HG03469 (cell line): ENCODE measurements at regions not wholly inside any gene's neighbourhood (a gene's known extent, or its start where the extent isn't known, plus 50 kb on each side); places are given as distances from the start of the nearest gene placed in this dataset.
"Not testable (repeated sequence)": the region's sequence is repeated elsewhere in the genome, so short reads cannot be mapped to it uniquely, and the experiment has no call there.

Experiments used
- ATAC-seq: cut with Tn5 transposase; IDR thresholded peaks from one replicate; pipeline ENCODE4 v1.9.1; 2021; ENCODE audit warnings: mild to moderate bottlenecking, moderate library complexity, moderate number of reproducible peaks; ENCODE audit not compliant: unreplicated experiment

- no peak for ATAC-seq
Observed at GRCh38 chr7:97373736-97374135, 256.2 kb downstream of the SDHAF3 start.

- no peak for ATAC-seq
Observed at GRCh38 chr7:97377713-97378112, 260.2 kb downstream of the SDHAF3 start.

DNA sequence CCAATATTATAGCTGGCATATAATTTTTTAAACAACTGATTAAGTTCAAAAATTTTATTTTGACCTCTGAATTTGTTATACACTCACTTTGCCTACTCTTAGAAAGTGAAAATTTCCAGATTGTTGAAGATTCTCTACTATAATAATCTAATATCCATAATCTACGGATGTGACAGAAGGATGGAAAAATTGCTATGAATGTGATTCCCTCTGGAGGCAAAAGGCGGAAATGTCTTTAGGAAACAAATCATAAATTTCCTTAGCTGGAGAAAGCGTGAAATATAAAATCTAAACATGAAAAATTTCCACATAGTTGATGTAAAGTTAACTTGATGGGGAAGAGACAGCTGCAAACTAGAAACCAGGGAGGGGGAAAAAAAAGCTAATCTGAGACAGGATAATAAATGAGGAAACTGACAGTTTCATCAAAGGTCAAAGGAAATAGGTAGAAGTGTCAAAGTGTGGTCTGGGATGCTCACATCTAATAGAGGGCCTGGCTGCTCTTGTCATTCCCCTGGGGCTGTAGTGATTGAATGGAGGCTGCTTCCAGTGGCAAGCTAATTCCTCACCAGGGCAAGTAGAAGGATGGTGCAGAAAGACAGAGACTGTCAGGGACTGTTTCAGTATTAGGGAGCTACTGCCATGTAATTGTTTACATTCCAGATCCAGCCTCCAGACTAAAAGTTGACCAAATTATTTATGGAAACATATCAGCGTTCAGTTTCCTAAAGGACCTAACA, 264.5 kb downstream of the SDHAF3 start:
- ATAC-seq, result no peak

DNA sequence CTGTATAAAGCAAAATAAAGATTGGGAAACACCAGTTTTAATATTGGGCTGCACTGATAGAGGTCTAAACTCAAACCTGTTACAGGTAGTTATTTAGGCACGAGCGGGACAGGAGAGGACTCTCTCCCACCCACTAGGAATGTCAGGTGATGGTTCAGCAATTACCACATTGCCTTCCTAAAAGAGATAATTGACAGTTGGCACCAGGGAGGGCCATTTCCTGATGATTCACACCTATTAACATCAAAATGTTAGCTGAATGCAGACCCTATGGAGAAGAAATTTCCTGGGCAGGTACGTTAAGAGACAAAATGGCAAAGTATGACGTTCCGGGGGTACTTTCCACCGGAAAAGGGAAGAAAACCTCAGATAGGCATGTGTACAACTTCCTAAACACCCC, 272.6 kb downstream of the SDHAF3 start:
- ATAC-seq, result no peak

DNA sequence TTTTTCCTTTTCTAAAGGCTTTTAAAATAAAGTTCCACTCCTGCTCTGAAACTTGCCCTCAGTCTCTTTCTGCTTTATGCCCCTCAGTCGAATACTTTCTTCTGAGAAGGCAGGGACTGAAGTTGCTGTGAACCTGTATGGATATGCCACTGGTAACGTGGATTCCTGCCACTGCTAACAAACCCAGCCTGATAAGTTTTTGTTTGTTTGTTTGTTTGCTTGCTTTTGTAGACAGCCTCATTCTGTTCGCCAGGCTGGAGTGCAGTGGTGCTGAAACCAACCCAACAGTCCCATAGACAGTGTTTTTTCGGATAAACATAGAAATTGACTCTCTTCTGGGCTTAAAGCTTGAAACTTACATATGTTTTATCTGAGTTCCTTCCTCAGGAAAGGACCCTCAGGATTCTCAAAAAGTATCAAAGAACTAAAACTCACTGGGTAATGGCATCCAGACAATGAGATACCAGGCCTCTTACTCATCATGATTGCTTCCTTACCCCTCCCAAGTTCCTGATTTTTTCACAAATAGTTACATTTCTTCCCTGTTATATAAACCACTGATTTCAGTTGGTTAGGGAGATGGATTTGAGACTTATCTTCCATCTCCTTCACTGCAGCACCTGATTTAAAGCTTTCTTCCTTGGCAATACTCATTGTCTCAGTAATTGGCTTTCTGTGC, 273.6 kb downstream of the SDHAF3 start:
- no peak for ATAC-seq

DNA sequence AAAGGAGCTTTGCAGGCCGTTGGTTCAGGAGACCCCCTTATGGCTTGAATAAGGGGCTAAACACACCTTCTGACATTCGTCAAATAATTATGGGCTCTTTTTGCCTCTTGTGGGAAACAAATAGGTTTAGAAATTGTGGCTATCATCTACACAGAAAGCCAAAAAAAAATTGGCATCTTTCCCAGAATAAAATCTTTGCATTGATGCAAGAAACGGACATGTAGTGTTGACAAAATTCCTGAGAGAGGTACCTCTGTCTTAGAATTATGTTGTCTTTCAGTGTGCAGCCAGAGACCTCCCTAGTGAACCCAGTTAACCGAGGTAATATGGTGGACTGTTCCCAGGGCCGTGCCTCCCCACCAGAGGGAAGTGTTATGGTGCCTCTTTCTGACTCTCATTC, 283.9 kb downstream of the SDHAF3 start:
- ATAC-seq, result no peak

DNA sequence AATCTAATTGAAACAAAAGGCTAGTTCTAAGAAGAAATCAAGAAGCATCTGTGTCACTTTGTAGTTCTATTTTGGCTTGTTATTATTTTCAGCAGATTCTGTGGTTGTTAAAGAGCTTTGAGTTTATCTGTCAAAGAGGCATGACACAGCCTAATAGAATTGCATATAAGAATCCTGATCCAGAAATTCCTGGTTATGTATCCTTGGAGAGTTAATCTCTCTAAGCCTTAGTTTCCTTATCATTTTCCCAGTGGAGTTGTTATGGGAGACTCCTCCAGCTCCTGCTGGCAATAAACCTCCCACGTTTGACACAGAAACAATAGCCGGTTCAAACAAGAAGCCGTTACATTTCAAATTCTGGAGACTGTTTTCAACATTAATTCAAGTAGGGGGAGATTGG, 288.3 kb downstream of the SDHAF3 start:
- ATAC-seq, result no peak

DNA sequence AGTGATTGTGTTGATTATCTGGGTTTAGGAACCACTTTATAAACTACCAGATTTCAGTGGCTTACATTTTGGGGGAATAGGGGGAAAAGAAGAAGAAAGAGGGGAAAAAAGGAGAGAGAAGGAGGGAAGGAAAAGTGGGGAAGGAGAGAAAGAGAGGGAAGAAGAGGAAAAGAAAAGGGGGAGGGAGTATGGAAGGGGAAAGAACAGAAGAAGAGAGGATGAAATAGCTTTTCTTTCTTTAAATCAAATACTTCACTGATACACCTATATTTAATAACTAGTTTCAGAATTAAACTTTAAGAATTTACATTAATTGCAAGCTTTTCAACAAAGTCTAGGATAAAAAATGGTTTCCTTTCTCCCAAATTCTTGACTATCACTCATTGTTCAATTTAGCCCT, 289.6 kb downstream of the SDHAF3 start:
- no peak for ATAC-seq

- ATAC-seq, result no peak
Observed at GRCh38 chr7:97409346-97409745, 291.8 kb downstream of the SDHAF3 start.

DNA sequence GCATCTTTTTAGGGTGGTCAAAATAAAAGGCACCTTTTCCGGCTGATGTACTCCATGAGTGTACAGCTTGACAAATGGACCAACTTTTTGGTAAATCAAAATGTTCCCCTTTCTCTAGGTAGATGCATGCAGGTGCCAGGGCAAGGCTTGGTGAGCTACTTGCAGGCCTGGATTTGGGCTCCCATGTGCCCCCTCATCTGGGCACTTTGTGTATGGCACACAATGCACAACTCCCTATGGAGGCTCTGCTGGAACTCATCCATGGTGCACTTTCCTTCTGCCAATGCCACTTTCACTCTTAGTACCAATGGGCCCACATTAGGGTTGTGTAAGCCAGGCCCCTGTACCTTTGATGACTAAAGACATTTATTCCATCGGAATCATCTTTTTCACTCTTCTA, 300.8 kb downstream of the SDHAF3 start:
- no peak for ATAC-seq

DNA sequence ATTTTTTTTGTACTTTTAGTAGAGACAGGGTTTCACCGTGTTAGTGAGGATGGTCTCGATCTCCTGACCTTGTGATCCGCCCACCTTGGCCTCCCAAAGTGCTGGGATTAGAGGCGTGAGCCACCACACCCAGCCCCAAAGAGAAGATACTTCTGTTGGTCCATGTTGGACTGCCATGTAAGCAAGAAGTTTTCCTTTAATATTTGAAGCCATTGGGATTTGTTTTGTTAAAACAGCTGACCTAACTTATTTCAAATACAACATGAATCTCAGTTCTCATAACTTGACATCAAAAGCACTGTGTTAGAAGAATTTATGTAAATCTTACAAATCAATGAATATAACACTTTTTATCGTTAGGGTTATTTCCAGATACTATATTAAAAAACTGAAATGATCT, 302.4 kb downstream of the SDHAF3 start:
- no peak for ATAC-seq

DNA sequence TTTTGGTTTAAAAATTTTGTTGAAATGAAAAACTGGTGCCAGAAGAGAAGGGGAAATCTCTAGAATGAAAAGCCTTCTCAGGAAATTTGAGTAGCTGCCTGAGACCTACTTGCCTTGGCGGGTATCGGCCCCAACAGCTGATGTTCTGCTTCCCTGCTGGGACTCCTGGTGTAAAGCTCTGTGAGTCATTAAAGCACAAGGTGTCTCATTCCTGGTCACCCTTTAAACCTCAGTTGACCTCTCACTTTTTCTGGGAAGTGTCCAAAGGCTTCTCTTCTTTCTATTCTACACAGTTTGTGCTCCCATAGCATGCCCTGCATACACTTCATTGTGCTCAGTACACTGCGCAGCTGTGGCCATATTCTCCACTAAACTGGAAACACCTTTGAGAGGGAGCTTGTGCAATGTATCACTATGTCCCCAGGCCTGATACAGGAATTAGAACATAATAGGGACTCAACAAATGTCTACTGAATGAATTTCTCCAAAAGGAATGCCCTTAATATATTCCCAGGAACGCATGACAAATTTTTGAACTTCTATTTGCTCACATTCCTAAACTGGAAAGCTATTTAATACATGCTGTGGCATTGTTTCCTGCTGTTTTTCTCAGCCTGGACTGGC, 303.9 kb downstream of the SDHAF3 start:
- no peak for ATAC-seq

DNA sequence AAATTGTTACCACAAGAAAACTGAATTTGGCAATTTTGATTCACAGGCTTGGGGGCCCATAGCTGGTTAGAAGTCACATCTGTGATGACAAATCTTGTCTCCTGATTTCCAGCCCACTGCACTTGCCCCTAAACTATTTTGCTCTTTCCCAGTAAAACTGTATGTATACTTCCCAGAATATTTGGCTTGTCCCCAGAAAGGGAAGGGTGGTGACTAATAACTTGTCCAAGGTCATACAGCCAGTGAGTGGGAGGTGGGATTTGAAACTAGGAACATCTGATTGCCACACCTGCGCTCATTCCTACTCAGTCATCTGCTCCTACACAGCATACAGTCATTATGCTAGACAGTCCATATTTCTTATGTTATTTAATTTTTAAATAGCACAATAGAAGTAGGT, 304.5 kb downstream of the SDHAF3 start:
- no peak for ATAC-seq

GRCh38 chr7:97430006-97430405, 301.9 kb upstream of the TAC1 start:
- no peak for ATAC-seq

GRCh38 chr7:97439637-97440214, 292.2 kb upstream of the TAC1 start:
- no peak for ATAC-seq

DNA sequence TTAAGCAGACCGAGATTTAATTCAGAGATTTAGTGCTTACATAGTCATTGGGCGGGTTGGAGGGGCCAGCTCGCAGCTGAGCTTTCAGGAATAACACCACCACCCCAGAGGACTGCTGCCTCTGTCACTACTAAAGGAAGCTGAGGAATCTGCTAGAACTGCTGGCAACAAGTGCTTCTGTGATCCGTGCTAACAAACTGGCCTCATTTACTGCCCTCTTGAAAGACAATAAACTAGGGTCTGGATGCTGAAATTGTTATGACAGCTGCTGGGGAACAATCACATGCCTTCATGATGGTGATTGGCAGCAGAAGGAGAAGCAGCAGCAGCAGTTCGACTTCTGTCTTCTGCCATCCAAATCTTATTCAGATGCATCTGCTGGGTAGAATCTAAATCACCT, 285.5 kb upstream of the TAC1 start:
- ATAC-seq, result no peak

- ATAC-seq, result not testable (repeated sequence)
Observed at GRCh38 chr7:97449448-97449847, 282.4 kb upstream of the TAC1 start.

- ATAC-seq, result no peak
Observed at GRCh38 chr7:97450516-97450915, 281.4 kb upstream of the TAC1 start.

DNA sequence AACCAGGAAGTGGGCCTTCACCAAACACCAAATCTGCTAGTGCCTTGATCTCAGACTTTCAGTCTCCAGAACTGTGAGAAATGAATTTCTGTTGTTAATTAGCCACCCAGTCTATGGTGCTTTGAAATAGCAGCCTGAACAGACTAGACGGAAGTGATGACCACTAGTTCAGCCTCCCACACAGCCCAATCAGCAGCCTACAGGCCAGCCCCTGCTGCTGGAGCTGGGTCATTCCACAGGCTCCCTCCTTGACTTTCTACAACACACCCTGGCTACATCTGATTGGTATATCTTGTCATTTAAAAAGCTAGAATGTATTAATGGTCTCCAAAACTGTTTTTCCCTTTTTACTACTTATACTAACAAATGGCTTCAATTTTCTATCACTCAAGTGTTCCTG, 277.2 kb upstream of the TAC1 start:
- no peak for ATAC-seq

GRCh38 chr7:97457054-97457453, 274.8 kb upstream of the TAC1 start:
- ATAC-seq, result no peak

- no peak for ATAC-seq
Observed at GRCh38 chr7:97460433-97460832, 271.5 kb upstream of the TAC1 start.

GRCh38 chr7:97461596-97461995, 270.3 kb upstream of the TAC1 start:
- no peak for ATAC-seq
